ENCODE measurements at regions not wholly inside any gene's neighbourhood (a gene's known extent, or its start where the extent isn't known, plus 50 kb on each side); places are given as distances from the start of the nearest gene placed in this dataset.
"Not testable (repeated sequence)": the region's sequence is repeated elsewhere in the genome, so short reads cannot be mapped to it uniquely, and the experiment has no call there.

DNA sequence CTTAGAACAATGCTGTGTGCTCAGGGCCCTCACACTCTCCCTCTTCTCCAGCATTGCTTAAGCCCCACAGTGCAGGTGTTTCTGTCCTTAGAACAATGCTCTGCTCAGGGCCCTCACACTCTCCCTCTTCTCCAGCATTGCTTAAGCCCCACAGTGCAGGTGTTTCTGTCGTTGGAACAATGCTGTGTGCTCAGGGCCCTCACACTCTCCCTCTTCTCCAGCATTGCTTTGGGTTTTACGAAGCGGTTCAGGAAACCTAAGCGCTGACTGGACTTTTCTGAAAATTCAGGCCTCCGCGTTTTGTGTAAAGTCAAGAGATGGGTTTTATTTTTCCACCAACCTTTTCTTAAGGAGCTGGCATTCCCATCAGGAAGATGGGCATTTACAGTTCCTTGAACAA is 838.0 kb downstream of the TRIML1 start:
- H3K9me3 ChIP-seq (ENCODE audit: control insufficient read depth, insufficient read depth, low read length); H2AK9ac ChIP-seq (replicated peaks; ENCODE audit: low read depth, low read length, poor library complexity); H3K9ac ChIP-seq (ENCODE audit: low read depth, low read length); H3K4me2 ChIP-seq (ENCODE audit: low read depth, low read length); POLR2A ChIA-PET (ENCODE audit: unreplicated experiment); H3K9me1 ChIP-seq (ENCODE audit: insufficient read depth, low read length); BruUV-seq (replicated peaks); dilution Hi-C loops (cut with HindIII; ENCODE audit: low sequenced_read_pairs, unreplicated experiment); H3K4me3 ChIP-seq (ENCODE audit: insufficient read depth, low read depth, low read length); H2BK15ac ChIP-seq (ENCODE audit: low read depth, low read length); H3K79me1 ChIP-seq (ENCODE audit: low read depth in 1 of 2, low read length in 2 of 2); ATAC-seq (ENCODE audit: low read depth); CTCF ChIA-PET; H4K5ac ChIP-seq (ENCODE audit: low read depth, low read length); H3K36me3 ChIP-seq (ENCODE audit: control insufficient read depth, insufficient read depth, low read length); H3K18ac ChIP-seq (ENCODE audit: low read depth, low read length); H2AFZ ChIP-seq (replicated peaks; ENCODE audit: low read length, poor library complexity); H4K91ac ChIP-seq (ENCODE audit: insufficient read depth, low read depth, low read length); H2BK20ac ChIP-seq (ENCODE audit: low read depth, low read length); in situ Hi-C loops (cut with MboI; ENCODE audit: low sequenced_read_pairs); H3K14ac ChIP-seq (replicated peaks; ENCODE audit: low read depth, low read length); H3K23ac ChIP-seq (ENCODE audit: low read depth, low read length); H3K27ac ChIP-seq (ENCODE audit: insufficient read depth, low read length); H4K20me1 ChIP-seq (ENCODE audit: insufficient read depth, low read length); H3K56ac ChIP-seq (ENCODE audit: extremely low read depth, insufficient read depth, low read length); DNase-seq; H4K8ac ChIP-seq (ENCODE audit: low read depth in 2 of 2, low read length in 2 of 2); H3K27me3 ChIP-seq (ENCODE audit: control insufficient read depth, insufficient read depth, low read length); H2BK5ac ChIP-seq (ENCODE audit: low read depth, low read length, poor library complexity, severe bottlenecking); H3K4me1 ChIP-seq (ENCODE audit: control insufficient read depth, insufficient read depth, low read length): not testable (repeated sequence)
- Histone ChIP-seq H3K4ac (ENCODE audit: low read depth, low read length) (peak overlapping the region; percentile 75; the same call in 1 of the 2 replicates), H2AK5ac (ENCODE audit: low read depth, low read length) (peak overlapping the region; percentile 46; the same call in 1 of the 2 replicates), H2BK120ac (ENCODE audit: low read depth, low read length) (peak overlapping the region; percentile 47)
- intact Hi-C loops (cut with micrococcal nuclease), result loop anchor here (5.0 kb wide), 1 partner anchor 225 kb away; no protein-coding TSS in a partner anchor
- whole genome bisulfite sequencing, 2 experiments (ENCODE audit: extremely low coverage in 2 of 2, insufficient read length in 1 of 2), result no CpG with 5 or more reads among the region's 6 CpGs

Data from IMR-90 (cell line).